Pons (tissue), 1 donor: ENCODE measurements at regions not wholly inside any gene's neighbourhood (a gene's known extent, or its start where the extent isn't known, plus 50 kb on each side); places are given as distances from the start of the nearest gene placed in this dataset.

Experiments used
- DNase-seq: peaks from one replicate; pipeline ENCODE4 v3.0.0-alpha.2; 2016; ENCODE audit warnings: low spot score

- DNase-seq: no peak
These were observed 108.7 kb upstream of the OTX2 start for GRCh38 chr14:56918849-56919574.

GRCh38 chr14:56905282-56905681 lies 95.0 kb upstream of the OTX2 start:
- DNase-seq: no peak

GRCh38 chr14:56903304-56903969 lies 93.2 kb upstream of the OTX2 start:
- no peak for DNase-seq

GRCh38 chr14:56902385-56902784 lies 92.1 kb upstream of the OTX2 start:
- DNase-seq: no peak

GRCh38 chr14:56900726-56901125 lies 90.4 kb upstream of the OTX2 start:
- no peak for DNase-seq

- no peak for DNase-seq
These were observed 89.5 kb upstream of the OTX2 start for GRCh38 chr14:56899829-56900228.

GRCh38 chr14:56896922-56897321 lies 86.6 kb upstream of the OTX2 start:
- no peak for DNase-seq

- no peak for DNase-seq
These were observed 86.0 kb upstream of the OTX2 start for GRCh38 chr14:56896231-56896630.

- no peak for DNase-seq
These were observed 84.9 kb upstream of the OTX2 start for GRCh38 chr14:56895154-56895553.

GRCh38 chr14:56894591-56894991 lies 84.3 kb upstream of the OTX2 start:
- no peak for DNase-seq

GRCh38 chr14:56892959-56893358 lies 82.7 kb upstream of the OTX2 start:
- DNase-seq: no peak

GRCh38 chr14:56891226-56891625 lies 80.9 kb upstream of the OTX2 start:
- no peak for DNase-seq

- no peak for DNase-seq
These were observed 79.4 kb upstream of the OTX2 start for GRCh38 chr14:56889705-56890104.

- no peak for DNase-seq
These were observed 78.0 kb upstream of the OTX2 start for GRCh38 chr14:56888274-56888673.

- DNase-seq: no peak
These were observed 76.9 kb upstream of the OTX2 start for GRCh38 chr14:56887216-56887615.

- DNase-seq: no peak
These were observed 76.3 kb upstream of the OTX2 start for GRCh38 chr14:56886471-56887062.

- DNase-seq: no peak
These were observed 75.5 kb upstream of the OTX2 start for GRCh38 chr14:56885825-56886224.

GRCh38 chr14:56884617-56885016 lies 74.3 kb upstream of the OTX2 start:
- no peak for DNase-seq

- no peak for DNase-seq
These were observed 70.9 kb upstream of the OTX2 start for GRCh38 chr14:56881181-56881580.

- DNase-seq: no peak
These were observed 68.5 kb upstream of the OTX2 start for GRCh38 chr14:56878766-56879165.

GRCh38 chr14:56875104-56875675 lies 64.9 kb upstream of the OTX2 start:
- no peak for DNase-seq

- DNase-seq: no peak
These were observed 64.1 kb upstream of the OTX2 start for GRCh38 chr14:56874375-56874774.

GRCh38 chr14:56870336-56870735 lies 60.1 kb upstream of the OTX2 start:
- DNase-seq: no peak
